PC-3 (cell line): ENCODE measurements at regions not wholly inside any gene's neighbourhood (a gene's known extent, or its start where the extent isn't known, plus 50 kb on each side); places are given as distances from the start of the nearest gene placed in this dataset.

Source experiments
- ATAC-seq: fragments of 200-7000 bp; cut with Tn5 transposase; 2 replicates; pipeline ENCODE4 v1.9.1; 2020; ENCODE audit warnings: mild to moderate bottlenecking, moderate library complexity
- BruUV-seq: library from RNA; stranded (reverse); fragments of 400-500 nt; replicated peaks from 2 replicates; lab custom pipeline; 2021; lab: Mats Ljungman, UMichigan
- CTCF ChIA-PET: fragments of 300-600 bp; sonication (Branson Sonifier 250); formaldehyde crosslinking; loops from one replicate; lab custom pipeline; 2022; ENCODE audit warnings: antibody characterized with exemption; lab: Charles Lee
- POLR2A ChIA-PET: fragments of 300-600 bp; sonication (Branson Sonifier 250); formaldehyde crosslinking; loops from one replicate; lab custom pipeline; 2022; ENCODE audit warnings: antibody characterized with exemption; ENCODE audit not compliant: unreplicated experiment; lab: Charles Lee
- DNase-seq: peaks from one replicate; pipeline ENCODE4 v3.0.0-alpha.2; 2015
- H2AFZ ChIP-seq: fragments of 300-600 bp; sonication (generic); 2 replicates; pipeline ENCODE4 v1.6.0; 2016; ENCODE audit warnings: antibody characterized with exemption, low read length
- H3F3A ChIP-seq: fragments of 300-600 bp; sonication (generic); one replicate; pipeline ENCODE4 v1.6.0; 2017; ENCODE audit warnings: antibody characterized with exemption, low read length, control low read depth, mild to moderate bottlenecking; ENCODE audit not compliant: unreplicated experiment
- H3K27ac ChIP-seq: fragments of 300-600 bp; sonication (generic); 2 replicates; pipeline ENCODE4 v1.5.1; 2016; ENCODE audit warnings: mild to moderate bottlenecking, low read length
- H3K27me3 ChIP-seq: fragments of 300-600 bp; sonication (generic); 2 replicates; pipeline ENCODE4 v1.6.1; 2016; ENCODE audit warnings: low read length, mixed read lengths
- H3K36me3 ChIP-seq: fragments of 300-600 bp; sonication (generic); 2 replicates; pipeline ENCODE4 v1.6.1; 2016; ENCODE audit warnings: low read depth, mixed run types, low read length, mixed read lengths
- H3K4me1 ChIP-seq: fragments of 300-600 bp; sonication (generic); 2 replicates; pipeline ENCODE4 v1.5.1; 2016; ENCODE audit warnings: low read length; ENCODE audit not compliant: insufficient read depth
- H3K4me2 ChIP-seq: fragments of 300-600 bp; sonication (generic); 2 replicates; pipeline ENCODE4 v1.6.0; 2016; ENCODE audit warnings: low read length
- H3K4me3 ChIP-seq: fragments of 300-600 bp; sonication (generic); 2 replicates; pipeline ENCODE4 v1.5.1; 2016; ENCODE audit warnings: mild to moderate bottlenecking, low read length, mixed read lengths
- H3K79me2 ChIP-seq: fragments of 300-600 bp; sonication (generic); 2 replicates; pipeline ENCODE4 v1.6.1; 2017; ENCODE audit warnings: low read length, mixed read lengths
- H3K9ac ChIP-seq: fragments of 300-600 bp; sonication (generic); 2 replicates; pipeline ENCODE4 v1.6.0; 2016; ENCODE audit warnings: mild to moderate bottlenecking, low read length
- H3K9me2 ChIP-seq: fragments of 300-600 bp; sonication (generic); replicated peaks from 2 replicates; pipeline ENCODE4 v1.6.1; 2016; ENCODE audit warnings: mixed run types, low read length, mixed read lengths
- H3K9me3 ChIP-seq: fragments of 300-600 bp; sonication (generic); 2 replicates; pipeline ENCODE4 v1.6.1; 2016; ENCODE audit warnings: low read length, mixed read lengths
- H4K20me1 ChIP-seq: fragments of 300-600 bp; sonication (generic); 2 replicates; pipeline ENCODE4 v1.6.1; 2016; ENCODE audit warnings: low read length, mixed read lengths
- EZH2 ChIP-seq: fragments of 300-600 bp; sonication (generic); IDR thresholded peaks from one replicate; pipeline ENCODE4 v1.6.1; 2017; ENCODE audit warnings: antibody characterized with exemption, mild to moderate bottlenecking, low read length; ENCODE audit not compliant: unreplicated experiment
- EZH2phosphoT487 ChIP-seq: fragments of 300-600 bp; sonication (generic); IDR thresholded peaks from 2 replicates; pipeline ENCODE4 v1.6.1; 2018; ENCODE audit warnings: mild to moderate bottlenecking, antibody characterized with exemption, low read length, borderline replicate concordance
- intact Hi-C: fragments of 100-400 bp; cut with micrococcal nuclease; formaldehyde crosslinking; loops from 2 replicates; pipeline ENCODE4 v1.9.0; 2023
- TF ChIP-seq, protein P1 (sequence below): fragments of 300-600 bp; sonication (generic); conservative IDR thresholded peaks from 2 replicates; pipeline ENCODE4 v1.5.1; 2017; ENCODE audit warnings: antibody characterized with exemption, low read depth, mild to moderate bottlenecking, low read length

DNA sequence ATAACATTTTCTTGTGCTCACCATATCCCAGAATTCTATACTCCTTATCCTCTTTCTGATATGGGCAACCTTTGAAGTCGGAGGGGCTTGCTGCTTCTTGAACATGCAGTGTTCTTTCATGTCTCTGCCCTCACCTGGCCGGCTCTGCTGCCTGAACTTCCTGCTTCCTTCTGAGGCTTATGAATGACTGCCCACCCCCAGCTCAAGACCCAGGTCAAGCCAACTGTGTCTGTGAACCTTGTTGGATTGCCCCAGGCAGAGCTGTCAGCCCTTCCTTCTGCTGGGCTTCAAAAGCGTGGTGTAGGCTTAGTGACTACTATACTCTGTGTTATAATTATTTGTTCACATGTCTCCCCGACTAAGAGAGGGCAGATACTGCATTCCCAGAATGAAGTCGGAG lies 506.5 kb downstream of the HS3ST4 start:
- H3K27me3 ChIP-seq: no peaks in the 10 kb centered on the region

DNA sequence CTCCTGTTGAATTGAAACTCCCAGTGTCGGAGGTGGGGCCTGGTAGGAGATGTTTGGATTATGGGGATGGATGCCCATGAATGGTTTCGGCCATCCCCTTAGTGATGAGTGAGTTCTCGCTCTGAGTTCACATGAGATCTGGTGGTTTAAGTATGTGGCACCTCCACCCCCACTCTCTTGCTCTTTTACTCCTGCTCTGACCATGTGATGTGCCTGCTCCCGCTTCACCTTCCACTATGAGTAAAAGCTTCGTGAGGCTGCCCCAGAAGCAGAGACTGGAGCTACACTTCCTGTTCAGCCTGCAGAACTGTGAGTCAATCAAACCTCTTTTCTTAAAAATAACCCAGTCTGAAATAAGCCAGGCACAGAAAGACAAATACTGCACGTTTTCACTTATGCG lies 512.4 kb downstream of the HS3ST4 start:
- H3K4me2 ChIP-seq: no peak overlapping the region
- no peaks in the 10 kb centered on the region for H3F3A ChIP-seq
- no peaks in the 10 kb centered on the region for H3K9me3 ChIP-seq
- no peak overlapping the region for H3K4me3 ChIP-seq
- ATAC-seq: no peak
- no peaks in the 10 kb centered on the region for H3K27me3 ChIP-seq
- intact Hi-C loops: no loop called here
- TF ChIP-seq EZH2phosphoT487: no peak
- TF ChIP-seq, protein P1, sequence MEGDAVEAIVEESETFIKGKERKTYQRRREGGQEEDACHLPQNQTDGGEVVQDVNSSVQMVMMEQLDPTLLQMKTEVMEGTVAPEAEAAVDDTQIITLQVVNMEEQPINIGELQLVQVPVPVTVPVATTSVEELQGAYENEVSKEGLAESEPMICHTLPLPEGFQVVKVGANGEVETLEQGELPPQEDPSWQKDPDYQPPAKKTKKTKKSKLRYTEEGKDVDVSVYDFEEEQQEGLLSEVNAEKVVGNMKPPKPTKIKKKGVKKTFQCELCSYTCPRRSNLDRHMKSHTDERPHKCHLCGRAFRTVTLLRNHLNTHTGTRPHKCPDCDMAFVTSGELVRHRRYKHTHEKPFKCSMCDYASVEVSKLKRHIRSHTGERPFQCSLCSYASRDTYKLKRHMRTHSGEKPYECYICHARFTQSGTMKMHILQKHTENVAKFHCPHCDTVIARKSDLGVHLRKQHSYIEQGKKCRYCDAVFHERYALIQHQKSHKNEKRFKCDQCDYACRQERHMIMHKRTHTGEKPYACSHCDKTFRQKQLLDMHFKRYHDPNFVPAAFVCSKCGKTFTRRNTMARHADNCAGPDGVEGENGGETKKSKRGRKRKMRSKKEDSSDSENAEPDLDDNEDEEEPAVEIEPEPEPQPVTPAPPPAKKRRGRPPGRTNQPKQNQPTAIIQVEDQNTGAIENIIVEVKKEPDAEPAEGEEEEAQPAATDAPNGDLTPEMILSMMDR: no peak
- TF ChIP-seq EZH2: no peak
- BruUV-seq: no TSS peak
- no peaks in the 10 kb centered on the region for H3K36me3 ChIP-seq
- no peak for DNase-seq
- no peak overlapping the region for H3K27ac ChIP-seq
- no peaks in the 10 kb centered on the region for H3K9me2 ChIP-seq
- H3K79me2 ChIP-seq: no peaks in the 10 kb centered on the region
- POLR2A ChIA-PET: no interaction called here
- H4K20me1 ChIP-seq: no peaks in the 10 kb centered on the region
- no peak overlapping the region for H3K9ac ChIP-seq
- no peak overlapping the region for H2AFZ ChIP-seq
- no peaks in the 10 kb centered on the region for H3K4me1 ChIP-seq
- CTCF ChIA-PET: no interaction called here

More for the DNA sequence above, 506.5 kb downstream of the HS3ST4 start:
- Histone ChIP-seq H2AFZ (no peak overlapping the region), H3K9me2 (no peaks in the 10 kb centered on the region), H3K4me2 (no peak overlapping the region), H3K36me3 (no peaks in the 10 kb centered on the region), H3K9ac (no peak overlapping the region), H3K4me1 (no peaks in the 10 kb centered on the region), H3K27ac (no peak overlapping the region), H3K4me3 (no peak overlapping the region), H3F3A (no peaks in the 10 kb centered on the region), H3K9me3 (no peaks in the 10 kb centered on the region), H3K79me2 (no peaks in the 10 kb centered on the region), H4K20me1 (no peaks in the 10 kb centered on the region)
- ChIA-PET POLR2A (no interaction called here), CTCF (no interaction called here)
- intact Hi-C loops: no loop called here
- no TSS peak for BruUV-seq
- no peak for DNase-seq
- TF ChIP-seq EZH2 (no peak), EZH2phosphoT487 (no peak)
- TF ChIP-seq, protein P1: no peak
- ATAC-seq: no peak

DNA sequence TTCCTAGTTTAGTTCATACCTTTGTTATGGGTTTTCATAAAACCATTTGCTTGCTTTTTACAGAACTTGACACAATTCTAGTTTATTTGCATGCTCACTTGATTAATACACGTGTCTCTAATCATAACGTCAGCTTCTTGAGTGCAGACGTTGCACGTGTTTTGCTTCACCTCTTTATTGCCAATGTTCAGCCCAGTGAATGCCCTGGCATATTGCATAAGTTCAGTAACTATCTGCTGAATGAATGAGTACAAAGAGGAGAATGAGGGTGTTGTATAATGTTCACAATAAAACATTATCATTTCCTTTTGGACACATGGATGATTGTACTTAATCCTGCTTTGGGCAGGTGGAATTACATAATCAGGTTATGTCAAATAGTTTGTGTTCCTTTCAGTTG lies 519.8 kb downstream of the HS3ST4 start:
- Histone ChIP-seq H2AFZ (no peak overlapping the region), H3K4me2 (no peak overlapping the region), H3K4me3 (no peak overlapping the region), H3K36me3 (no peaks in the 10 kb centered on the region), H4K20me1 (no peaks in the 10 kb centered on the region), H3K79me2 (no peaks in the 10 kb centered on the region), H3F3A (no peaks in the 10 kb centered on the region), H3K9ac (no peak overlapping the region), H3K27ac (no peak overlapping the region), H3K9me2 (no peaks in the 10 kb centered on the region), H3K4me1 (no peaks in the 10 kb centered on the region), H3K27me3 (no peaks in the 10 kb centered on the region), H3K9me3 (no peaks in the 10 kb centered on the region)
- DNase-seq: no peak
- ChIA-PET POLR2A (no interaction called here), CTCF (no interaction called here)
- intact Hi-C loops: no loop called here
- no peak for TF ChIP-seq EZH2phosphoT487
- TF ChIP-seq, protein P1: no peak
- TF ChIP-seq EZH2: no peak
- no peak for ATAC-seq
- no TSS peak for BruUV-seq
